ENCODE measurements at regions not wholly inside any gene's neighbourhood (a gene's known extent, or its start where the extent isn't known, plus 50 kb on each side); places are given as distances from the start of the nearest gene placed in this dataset.
"Not testable (repeated sequence)": the region's sequence is repeated elsewhere in the genome, so short reads cannot be mapped to it uniquely, and the experiment has no call there.

- DNase-seq, result no peak
Observed at GRCh38 chr6:144660561-144661115, 375.5 kb downstream of the UTRN start.

DNA sequence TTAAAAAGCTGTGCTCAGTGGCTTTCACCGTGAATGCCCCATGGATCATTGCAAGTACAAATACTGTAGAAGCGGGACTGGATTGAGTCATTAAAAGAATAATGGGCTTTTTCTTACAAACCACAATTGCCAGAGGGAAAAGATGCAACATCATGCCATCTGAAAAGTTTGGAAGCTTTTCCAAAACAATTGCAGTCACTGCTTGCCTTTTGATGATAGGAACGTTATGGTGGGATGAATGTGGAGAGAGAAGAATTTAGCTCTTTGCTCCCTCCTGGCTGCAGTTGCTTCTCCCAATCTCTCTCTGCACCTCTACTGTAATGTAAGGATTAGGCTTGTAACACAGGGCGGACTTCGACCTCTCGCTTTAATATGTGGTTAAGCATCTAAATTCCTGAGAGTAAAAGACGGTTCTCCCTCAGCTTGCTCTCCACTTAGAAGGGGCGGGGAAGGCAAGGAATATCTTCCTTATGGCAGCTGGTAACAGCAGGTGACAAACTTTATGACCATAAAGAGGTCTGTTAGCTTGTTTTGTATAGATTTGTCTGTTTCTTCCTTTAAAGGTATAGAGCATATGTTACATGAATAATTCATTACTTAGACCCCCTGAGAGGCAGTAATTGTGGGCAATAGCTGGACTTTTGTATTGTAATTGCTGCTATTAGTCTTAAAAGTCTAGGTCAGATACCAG lies 376.1 kb downstream of the UTRN start:
- no peak for DNase-seq

- DNase-seq, result no peak
Observed at GRCh38 chr6:144662812-144663365, 377.8 kb downstream of the UTRN start.

GRCh38 chr6:144664281-144664680 lies 379.1 kb downstream of the UTRN start:
- no peak for DNase-seq

- DNase-seq, result no peak
Observed at GRCh38 chr6:144664947-144665346, 379.8 kb downstream of the UTRN start.

GRCh38 chr6:144665932-144666450 lies 380.9 kb downstream of the UTRN start:
- no peak for DNase-seq

DNA sequence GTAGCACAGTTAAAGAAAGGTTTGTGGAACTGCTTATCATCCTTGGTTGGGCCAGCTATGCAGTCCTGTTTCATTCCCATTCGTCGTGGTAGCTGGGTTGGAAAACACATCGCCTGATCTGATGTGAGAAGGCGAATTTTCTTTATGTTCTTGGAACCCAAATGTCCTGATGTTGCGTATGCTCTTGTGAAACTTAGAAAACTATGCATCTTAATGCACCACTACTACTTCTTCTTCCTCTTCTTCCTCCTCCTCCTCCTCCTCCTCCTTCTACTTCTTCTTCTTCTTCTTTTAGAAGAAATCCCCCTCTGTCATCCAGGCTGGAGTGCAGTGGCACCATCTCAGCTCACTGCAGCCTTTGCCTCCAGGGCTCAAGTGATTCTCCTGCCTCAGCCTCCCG lies 381.6 kb downstream of the UTRN start:
- no peak for DNase-seq

DNA sequence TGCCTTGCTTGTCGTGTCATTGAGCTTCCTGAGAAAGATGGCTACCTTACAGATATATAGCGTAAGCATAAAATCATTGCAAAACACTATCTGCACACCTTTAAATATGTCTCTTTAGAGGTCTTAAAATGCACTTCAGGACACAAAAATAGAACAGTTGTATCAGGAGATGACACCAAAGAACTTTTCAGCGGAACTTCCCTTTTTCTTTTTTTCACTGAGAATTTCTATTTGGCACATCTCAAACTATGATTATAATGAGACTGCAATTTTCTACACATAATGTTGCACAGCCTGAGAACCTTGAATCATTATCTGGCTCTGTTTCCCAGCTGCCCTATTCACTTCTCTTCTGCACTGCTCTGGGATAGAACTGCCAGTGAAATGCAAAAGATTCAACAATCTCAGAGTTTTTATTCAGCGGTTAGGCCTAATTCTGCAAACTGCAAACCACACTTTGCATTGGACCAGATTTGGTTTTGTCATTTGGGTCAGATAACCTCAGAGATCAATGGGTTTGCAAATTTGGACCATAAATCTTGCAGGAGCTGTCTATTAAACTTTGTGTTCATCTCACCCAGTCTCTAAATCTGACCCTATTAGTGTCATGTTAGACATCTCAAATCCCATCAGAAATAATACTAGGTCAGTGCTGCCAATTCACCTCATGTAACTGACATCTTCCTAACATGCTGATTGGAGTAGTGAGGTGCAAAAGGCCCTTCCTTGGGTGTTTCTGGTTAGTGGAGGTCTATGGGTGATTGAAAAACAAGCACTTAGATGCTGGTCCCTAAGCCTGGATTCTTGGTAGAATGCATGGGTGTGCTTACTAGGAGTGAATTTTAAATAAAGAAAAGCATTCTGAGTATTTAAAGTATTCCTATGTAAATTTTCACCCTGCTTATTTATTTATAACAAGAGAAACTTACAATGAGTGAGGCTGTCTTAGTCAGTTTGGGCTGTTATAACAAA lies 382.7 kb downstream of the UTRN start:
- no peak for DNase-seq

- not testable (repeated sequence) for DNase-seq
Observed at GRCh38 chr6:144670259-144670658, 385.1 kb downstream of the UTRN start.

DNA sequence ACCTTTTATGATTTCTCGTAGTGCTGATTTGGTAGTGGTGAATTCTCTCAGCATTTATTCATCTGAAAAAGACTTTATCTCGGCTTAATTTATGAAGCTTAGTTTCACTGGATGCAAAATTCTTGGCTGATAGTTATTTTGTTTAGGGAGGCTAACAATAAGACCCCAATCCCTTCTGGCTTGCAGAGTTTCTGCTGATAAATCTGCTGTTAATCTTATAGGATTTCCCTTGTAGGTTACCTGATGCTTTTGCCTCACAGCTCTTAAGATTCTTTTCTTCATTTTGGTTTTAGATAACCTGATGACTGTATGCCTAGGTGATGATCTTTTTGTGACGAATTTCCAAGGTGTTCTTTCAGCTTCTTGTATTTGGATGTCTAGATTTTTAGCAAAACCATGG lies 388.7 kb downstream of the UTRN start:
- no peak for DNase-seq

- no peak for DNase-seq
Observed at GRCh38 chr6:144675231-144675861, 390.2 kb downstream of the UTRN start.

DNA sequence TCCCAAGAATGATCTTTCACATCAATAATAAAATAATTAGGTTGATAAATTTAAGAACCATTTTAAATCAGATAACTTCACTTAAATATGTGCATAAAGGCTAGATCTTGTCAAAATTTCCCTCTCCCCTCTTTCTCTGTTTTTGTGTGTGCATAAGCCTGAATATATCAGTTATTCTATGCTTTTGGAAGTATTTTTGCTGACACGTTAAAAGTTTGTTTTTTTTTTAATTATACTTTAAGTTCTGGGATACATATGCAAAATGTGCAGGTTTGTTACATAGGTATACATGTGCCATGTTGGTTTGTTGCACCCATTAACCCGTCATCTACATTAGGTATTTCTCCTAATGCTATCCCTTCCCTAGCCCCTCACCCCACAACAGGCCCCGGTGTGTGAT lies 391.2 kb downstream of the UTRN start:
- not testable (repeated sequence) for DNase-seq

- DNase-seq, result not testable (repeated sequence)
Observed at GRCh38 chr6:144677263-144677662, 392.1 kb downstream of the UTRN start.

DNA sequence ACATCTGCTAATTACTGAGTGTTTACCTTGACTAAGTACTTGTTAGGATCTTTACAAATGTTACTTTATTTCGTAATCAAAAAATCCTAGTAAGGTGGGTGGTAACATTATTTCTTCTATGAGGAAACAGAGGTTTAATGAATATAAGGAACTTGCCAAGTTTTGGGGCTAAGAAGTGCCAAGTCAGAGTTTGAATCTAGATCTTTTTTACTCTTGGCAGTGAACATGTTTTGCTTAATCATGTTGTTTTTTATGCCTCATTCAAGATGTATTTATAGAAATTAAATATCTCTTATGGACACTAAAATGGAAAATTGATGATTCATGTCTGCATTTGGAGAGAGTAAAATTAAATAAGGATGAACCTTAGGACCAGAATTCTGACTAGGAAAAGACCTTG lies 393.7 kb downstream of the UTRN start:
- no peak for DNase-seq

DNA sequence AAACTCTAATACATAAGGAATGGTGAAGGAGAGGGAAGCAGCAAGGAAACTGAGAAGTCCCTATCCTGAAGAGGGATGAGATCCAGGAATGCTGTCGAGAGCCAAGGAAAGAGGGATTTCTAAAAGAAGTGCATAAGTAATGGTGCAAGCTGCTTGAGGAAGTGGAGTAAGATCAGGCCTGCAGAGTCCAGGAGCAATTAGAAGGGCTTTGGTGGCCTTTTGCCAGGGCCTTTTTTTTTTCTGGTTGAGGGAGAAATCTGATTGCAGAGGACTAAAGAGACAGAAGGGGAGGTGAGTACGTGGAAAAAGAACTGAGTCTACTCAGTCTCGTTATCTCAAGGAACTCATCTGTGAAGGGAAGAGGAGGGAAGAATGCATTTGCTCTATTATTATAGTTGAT lies 396.2 kb downstream of the UTRN start:
- DNase-seq, result no peak

- DNase-seq, result no peak
Observed at GRCh38 chr6:144683216-144684070, 398.3 kb downstream of the UTRN start.

- no peak for DNase-seq
Observed at GRCh38 chr6:144688713-144689112, 403.6 kb downstream of the UTRN start.

- DNase-seq, result no peak
Observed at GRCh38 chr6:144689503-144690040, 404.4 kb downstream of the UTRN start.

GRCh38 chr6:144690133-144690532 lies 405.0 kb downstream of the UTRN start:
- DNase-seq, result no peak

DNA sequence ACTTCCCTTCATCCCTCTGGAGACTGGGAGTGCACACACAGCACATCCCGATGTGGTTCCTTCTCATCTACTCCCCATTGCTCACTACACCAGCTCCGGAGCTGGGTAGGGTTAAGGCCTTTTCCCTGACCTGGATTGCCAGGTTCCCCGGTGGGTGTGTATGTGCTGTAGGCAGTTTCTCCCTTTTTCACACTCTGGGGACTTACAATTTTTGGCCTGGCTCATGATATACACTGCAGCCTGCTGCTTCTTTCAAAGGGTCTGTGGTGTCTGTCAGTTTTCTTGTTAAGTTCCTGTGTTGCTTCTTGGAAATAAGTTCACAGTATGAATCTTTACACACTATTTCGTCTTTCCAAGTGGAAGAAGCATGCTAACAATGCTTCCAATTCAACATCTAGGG lies 405.5 kb downstream of the UTRN start:
- DNase-seq, result no peak

GRCh38 chr6:144692050-144692449 lies 406.9 kb downstream of the UTRN start:
- DNase-seq, result not testable (repeated sequence)

Measured in activated gamma-delta T cell treated with Interleukin-2 at 50 U/mL for 16 hours (primary cell).